Retina (tissue), 1 donor: ENCODE measurements at regions not wholly inside any gene's neighbourhood (a gene's known extent, or its start where the extent isn't known, plus 50 kb on each side); places are given as distances from the start of the nearest gene placed in this dataset.
A peak's percentile ranks its signal among the peaks of the same experiment; 100 is the strongest.

Experiments used
- DNase-seq: peaks from one replicate; pipeline ENCODE4 v3.0.0-alpha.2; 2016

DNA sequence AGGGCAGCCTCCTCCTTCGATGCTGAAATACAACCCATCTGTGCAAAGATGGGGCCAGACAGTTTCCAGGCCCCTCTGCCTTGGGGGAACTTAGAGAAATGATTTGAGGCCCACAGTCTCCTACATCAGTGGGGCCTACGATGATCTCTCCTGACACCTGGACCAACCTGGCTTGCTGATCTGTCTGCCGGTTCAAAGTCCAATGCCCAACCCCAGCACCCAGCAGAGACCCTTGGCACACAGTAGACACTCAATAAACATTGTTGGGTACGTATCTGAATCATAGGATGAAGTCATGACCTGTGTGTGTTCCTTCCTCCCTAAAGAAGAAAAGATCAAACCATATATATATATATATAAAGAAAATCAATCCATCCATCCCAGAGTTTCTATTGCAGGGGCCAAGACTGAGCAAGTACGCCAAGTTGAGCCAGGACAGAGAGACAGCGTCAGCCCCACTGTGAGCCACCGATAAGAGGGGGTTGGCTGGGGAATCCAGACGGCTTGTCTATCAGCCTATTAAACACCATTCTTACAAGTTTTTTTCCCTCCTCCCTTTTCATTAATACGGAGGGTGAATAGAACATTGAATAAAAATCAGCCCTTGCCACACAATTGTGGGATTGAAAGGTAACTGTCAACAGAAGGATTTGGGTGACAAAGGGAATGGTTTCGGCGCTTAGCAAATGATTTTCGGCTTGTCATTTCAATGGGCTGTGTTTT, 244.1 kb downstream of the MN1 start:
- DNase-seq: no peak

DNA sequence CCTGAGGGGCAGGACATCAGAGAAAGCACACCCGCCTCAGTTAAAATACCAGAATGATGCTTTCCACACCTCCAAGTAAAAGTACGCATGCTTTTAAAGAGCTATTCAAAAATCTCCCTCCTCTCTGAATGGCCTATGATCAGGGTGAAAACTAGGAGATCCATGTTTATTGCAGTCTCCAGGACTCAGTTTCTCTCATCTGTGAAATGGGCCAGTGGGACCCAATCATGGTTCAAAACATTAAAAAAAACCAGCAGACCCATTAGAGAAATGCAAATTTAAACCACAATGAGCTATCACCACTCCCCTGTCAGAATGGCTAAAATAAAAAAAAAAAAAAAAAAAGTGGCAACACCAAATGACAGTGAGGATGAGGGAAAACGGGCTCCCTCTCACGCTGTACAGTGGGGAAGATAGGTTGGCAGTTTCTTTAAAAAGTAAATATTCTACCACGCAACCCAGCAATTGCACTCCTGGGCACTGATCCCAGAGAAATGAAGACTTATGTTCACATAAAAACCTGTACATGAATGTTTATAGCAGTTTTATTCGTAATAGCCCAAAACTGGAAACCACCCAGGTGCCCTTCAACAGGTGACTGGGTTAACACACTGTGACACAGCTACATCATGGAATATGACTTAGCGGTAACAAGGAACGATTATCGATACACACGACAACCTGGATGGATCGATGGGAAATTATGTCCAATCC, 242.7 kb downstream of the MN1 start:
- DNase-seq: no peak

DNA sequence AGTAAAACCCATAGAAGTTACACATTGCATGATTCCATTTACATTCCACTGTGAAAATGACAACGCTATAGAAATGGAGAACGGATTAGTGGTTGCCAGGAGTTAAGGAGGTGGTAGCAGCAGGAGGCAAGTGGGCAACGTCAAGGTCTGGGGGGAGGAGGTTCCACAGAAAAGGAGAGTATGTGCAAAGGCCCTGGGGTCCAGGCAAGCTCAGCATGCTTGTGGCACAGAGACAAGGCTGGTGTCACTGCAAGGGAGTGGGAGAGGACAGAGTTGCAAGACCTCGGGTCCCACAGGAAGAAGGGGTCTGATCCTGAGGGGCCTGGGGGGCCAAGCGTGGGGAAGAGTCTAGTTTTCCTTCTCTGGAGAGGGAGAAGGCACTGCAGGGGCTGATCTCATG, 240.8 kb downstream of the MN1 start:
- no peak for DNase-seq

DNA sequence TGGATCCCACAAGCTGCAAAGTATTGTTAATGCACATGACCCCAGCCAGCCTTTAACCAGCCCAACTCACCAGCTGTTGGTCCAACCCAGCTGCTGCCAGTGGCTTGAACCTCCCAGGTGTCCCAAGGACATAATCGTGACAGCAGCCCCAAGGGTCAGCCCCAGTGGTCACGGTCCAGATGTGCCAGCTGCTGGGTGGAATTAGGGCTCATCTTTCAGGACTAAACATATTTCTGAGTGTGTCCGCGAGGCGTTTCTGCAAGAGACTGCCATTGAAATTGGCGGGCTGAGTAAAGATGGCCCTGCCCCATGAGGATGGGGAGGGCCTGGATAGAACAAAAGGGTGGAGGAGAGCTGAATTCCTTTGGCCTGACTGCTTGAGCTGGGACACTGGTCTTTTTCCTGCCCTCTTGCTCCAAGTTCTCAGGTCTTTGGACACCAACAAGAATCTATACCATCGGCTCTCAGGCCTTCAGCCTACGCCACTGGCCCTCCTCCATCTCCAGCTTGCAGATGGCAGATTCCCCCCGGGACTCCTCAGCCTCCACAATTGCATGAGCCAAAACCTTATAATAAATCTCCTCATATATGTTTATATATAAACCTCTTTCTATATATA, 240.2 kb downstream of the MN1 start:
- DNase-seq: peak; percentile 37

DNA sequence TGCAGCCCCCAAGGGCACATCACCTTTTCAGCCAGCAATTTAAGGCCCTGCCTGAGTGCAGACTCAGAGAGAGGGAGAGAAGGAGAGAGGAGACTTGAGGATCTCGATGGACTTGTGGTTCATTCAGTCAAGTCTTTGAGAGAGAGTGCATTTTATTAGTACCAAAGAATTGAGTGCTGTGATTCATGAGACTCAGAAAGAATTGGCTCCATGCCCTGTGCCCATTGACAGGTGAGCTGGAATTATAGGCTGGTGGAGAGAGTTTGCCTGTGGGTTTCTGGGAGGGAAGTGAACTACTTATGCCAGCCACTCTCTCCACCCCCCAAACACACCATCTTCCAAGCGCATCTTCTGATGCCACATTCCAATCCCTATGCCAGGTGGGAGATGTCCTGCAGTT, 236.8 kb downstream of the MN1 start:
- DNase-seq: no peak

DNA sequence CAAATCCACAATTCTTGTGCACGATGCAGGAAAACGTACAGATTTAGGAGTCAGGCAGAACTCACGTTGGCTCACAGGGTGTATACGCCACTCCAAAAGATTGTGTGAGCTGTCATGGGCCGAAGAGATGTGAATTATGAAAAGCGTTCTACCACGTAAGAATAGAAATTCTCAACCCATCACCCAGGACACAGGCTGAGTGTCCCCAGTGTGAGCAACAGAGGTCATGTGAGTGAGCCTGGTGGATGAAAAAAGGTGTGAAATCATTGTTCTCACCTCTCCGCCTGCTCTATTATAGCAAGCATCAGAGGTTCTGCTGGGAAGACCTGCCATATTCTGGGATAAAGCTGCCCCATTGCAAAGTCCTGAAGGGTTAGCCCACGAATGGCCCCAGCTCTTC, 235.0 kb downstream of the MN1 start:
- no peak for DNase-seq

DNA sequence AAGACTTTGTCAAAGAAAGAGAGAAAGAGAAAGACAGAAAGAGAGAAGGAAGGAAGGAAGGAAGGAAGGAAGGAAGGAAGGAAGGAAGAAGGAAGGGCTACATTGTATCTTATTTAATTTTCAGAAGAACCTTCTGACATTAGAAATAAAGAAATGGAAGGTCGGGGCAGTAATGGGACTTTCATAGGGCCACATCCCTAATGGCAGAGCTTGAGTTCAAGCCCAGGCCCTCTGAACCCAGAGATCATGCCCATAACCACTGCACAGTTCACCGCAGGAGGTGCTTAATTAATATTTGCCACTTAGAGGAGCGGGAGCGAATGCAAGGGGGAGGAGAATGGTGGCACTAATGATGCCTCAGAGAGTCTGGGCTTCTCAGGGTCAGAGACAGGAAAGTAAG, 233.3 kb downstream of the MN1 start:
- DNase-seq: no peak

DNA sequence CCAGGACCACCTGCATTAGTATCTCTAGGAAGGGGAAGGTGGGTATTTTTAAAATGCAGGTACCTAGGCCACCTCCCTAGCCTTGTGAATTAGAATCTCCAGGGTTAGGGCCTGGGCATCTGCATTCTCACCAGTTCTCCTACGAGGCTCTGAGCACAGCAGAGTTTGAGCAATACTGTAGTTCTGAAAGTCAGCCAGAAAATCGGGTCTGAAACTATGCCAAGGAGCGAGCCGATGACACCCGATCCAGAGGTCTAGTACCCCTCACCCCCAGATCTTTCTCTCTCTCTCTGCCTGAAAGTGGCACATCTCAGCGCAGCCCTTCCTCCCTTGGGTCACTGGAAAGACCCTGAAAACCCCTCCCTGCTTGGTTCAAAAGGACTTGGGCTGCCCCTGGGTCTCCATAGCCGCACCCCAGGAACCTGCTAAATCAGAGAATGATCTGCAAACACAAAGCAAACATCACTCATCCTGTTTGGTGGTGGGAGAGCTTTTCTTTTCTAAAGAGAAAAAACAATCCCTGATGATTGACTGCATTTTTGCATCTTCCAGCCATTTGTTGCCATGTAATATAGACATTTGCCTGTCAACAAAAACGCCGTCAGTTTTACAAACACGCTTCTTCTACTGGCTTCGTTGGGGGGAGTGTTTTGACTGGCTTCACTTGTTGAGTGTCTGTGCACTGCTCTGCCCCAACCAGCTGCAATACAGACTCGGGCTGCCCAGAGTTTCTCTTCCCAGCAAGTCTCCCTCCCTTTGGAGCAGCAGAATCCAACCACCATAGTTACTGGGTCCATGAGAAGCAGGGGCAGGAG, 229.9 kb downstream of the MN1 start:
- no peak for DNase-seq

DNA sequence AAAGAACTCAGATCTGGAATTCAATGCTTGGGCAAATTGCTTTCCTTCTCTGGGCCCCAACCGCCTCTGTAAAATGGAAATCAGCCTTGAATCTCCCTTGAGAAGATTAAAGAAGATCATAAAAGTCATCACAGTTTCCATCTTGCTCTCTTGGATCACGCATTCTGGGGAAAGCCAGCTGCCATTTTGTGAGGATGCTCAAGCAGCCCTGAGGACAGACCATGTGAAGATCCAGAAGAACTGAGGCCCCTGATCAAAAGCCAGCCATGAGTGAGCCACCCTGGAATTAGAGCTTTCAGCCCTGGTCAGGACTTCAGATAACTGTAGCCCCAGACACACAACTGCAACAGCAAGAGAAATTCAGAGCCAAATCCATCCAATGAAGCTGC, 229.3 kb downstream of the MN1 start:
- no peak for DNase-seq

DNA sequence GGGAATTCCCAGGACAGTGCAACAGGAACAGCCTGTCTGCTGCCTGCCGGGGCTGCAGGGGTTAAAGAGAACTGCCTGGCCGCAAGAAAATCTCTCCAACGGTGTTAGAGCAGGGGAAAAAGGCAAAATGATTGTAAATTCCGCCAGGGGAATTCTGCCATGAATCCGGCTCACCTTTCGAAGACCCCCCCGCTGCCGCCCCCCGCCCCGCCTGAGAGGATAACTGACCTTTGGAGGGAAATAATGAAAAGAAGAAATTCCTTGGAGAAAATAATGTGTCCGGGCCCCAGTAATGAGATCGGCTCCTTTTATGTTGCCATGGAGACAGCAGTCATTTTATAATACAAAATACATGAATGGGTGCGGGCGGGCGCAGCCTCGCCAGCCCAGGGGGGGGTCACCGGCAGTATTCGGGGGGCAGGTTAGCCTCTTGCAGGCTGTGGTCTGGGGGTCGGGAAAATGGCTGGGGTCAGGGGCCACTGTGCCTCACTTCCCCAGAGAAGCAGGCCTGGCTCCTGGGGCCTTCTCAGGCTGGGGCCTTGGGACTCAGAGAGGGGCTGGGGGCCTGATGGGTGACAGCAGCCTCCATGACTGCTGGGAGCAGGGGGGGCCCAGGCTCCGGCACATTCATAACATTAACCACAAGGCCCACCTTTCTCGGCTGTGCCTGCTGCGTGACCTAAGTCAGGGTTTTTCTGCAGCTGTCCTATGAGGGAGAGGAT, 228.1 kb downstream of the MN1 start:
- peak; percentile 68 for DNase-seq

DNA sequence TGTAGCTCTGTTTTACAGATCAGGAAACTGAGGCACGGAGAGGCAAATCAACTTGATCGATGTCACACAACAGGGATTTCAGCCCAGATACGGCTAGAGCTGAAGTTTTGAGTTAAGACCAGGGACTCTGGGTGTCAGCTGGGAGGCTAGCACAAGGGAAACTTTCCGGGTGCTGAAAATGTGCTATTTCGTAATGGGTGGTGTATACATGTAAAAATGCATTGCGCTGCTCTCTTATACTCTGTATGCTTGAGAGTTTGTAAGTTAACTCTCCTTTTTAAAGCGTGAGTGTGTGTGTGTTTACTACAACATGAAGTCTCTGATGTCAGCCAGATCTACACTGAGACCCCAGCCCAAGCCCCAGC, 227.6 kb downstream of the MN1 start:
- no peak for DNase-seq

DNA sequence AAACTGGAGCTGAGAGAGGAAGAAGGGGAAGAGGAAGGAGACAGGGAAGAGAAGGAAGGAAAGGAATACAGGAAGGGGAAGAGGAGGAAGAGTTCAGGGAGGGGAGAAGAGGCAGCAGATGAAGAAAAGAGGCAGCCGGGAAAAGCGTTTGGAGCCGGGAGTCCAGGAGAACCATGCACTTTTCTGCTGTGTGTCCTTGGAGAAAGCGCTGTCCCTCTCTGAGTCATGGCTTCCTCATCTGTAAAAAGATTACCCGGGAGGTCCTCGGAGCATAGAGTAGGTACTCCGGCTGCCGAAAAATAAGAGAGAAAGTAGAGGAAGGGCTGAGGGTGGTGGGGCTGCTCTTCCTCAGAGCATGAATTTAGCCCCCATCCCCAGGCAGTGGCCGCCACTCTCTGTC, 226.9 kb downstream of the MN1 start:
- DNase-seq: no peak

DNA sequence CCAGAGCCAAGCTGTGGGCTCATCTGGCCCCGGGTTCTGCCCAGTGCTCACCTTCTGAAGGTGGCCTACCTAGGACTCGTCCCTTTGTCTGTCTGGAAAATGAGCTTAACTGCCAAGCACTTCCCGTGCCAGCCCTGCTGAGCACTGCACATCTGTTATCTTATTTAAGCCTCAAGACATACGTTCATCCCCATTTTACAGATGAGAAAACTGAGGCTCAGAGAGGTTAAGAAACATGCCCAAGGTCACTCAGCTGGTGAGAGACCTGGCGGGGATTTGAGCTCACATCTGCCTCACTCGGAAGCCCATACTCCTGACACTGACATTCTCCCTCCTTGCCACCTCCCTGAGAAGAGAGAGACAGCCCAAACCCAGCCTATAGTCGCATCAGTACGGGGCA, 226.2 kb downstream of the MN1 start:
- DNase-seq: no peak

DNA sequence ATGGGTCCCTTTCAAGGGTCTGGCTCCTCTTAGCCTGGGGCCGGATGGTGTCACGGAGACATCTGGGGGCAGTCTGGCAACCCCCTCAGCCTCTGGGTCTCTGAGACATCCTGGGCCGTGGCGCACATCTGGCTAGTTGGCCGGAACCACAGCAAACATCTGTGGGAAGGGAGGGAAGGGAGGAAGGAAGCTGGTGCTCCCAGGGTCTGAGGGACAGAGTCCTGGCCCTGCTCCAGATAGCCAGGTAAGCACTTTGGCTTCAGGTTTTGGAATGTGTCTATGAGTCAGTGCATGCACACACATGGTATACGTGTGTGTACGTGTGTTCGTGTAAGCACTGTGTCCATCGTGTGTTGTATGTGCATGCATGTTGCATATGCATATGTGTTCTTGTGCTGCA, 225.1 kb downstream of the MN1 start:
- no peak for DNase-seq

DNA sequence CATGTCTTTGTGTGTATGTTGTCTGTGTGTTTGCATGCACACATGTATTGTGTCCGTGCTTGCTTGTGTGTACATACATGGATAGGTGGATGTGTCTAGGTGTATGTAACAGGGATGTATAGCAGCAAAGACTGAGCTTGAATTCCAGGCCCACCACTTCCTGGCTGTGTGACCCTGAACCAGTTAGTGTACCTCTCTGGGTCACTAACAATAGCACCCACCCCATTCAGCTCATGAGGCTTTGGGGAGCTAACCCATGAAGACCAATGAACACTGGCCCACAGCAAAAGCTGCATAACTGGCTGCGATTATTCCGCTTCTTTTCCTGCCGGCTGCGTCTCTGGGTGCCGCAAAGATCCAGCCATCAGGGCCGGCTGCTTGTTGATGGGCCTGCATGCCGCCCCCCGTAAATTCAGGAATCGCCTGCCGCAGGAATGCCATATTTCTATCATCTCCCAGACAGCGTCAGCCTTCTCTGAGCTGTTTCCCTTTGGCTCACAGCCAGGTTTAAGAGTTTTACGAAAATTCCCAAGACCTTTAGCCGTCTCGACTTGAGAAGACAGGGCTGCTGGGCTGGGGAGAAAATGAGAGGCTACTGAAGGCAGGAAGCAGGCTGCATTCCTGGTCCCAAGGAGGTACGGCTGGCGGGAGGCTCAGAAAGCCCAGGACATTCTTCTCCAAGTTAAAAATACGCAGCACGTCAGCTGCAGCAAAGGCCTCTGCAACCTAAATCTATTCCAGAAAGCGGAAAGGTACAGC, 224.6 kb downstream of the MN1 start:
- no peak for DNase-seq

DNA sequence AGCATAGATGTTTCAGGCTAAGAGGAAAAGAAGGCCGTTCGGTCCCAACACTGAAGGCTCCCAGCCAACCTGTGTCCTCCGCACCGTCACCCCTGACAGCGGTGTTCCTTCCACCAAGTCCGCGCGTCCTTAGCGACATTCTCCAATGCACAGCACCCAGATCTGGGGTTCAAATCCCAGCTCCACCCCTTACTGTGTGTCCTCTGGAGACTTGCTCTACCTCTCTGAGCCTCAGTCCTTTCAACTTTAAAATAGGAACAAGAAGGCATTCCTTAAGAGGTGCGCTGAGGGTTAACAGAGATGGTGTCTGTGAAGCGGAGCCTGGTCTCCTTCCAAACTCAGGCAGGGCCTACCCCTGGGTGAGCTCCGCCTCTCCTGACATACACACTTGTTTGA, 224.0 kb downstream of the MN1 start:
- no peak for DNase-seq

DNA sequence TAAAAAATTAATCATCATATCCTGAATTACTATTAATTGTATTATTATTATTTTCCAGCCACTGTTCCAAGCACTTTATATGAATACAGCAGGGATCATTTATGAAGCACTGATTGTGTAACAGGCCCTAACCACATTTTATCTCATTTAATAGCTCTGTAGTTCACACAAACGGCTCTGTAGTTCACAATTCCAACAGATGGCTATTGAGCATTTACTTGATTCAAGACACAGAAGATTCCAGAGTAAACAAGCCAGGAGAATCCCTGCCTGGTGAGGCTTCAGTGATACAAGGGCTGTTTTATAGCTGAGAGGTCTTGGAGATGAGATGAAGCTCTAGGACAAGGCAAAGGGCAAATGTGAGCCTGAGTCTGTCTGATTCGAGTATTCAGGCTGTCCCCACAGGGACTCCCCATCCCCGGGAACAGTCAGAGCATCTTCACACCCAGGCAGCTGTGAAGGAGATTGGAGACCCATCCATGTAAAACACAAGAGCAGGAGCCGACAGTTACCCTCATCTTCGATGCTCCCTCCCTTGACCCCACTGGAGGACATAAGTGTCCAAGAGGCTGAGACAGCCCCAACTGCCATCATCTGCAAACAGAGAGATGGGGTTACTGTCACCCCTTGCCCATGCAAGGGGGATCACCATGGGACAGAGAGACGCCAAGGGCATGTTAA, 222.5 kb downstream of the MN1 start:
- DNase-seq: no peak

DNA sequence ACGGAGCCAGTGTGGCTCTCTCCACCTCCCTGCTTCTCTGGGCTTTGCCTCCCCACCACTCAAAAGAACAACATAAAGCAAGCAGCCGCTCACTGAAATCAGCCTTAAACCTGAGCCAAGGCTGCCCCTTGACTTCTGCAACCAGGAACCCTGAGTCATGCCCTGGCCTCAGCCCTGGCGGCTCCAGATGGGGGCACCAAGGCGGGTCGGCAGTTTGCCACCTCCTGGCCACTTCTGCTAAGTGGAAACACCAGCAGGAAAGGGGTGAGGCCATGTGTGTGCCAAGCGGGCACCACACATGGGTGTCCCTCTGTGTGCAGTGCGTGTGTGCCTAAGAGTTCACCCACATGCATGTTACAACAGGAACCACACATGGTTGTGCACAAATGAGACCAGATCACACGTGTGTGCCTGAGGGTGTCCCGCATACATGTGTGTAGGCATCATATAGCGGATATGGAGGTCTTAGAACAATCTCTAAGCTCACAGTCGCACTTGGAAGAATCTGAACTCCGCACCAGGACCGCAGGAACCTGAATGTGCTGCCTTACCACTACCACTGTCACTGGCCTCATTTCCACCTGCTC, 221.2 kb downstream of the MN1 start:
- no peak for DNase-seq

DNA sequence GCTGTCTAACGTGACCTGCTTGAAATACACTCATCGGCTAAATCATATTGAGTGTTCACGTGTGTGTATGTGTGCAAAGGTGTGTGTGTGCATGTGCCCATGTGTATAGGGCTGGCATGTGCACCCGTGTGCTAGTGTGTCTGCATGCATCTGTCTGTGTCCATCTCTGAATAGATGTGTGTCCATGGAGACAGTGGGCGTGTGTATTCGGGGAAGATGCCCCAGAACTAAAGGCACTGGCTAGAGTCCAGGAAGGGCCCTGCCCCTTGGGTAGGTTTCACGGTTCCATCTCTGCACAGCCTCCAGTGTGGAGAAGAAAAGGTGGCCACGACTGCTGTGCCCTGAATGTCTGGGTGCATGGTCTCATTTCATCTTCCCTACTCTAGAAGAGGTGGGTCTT, 220.3 kb downstream of the MN1 start:
- no peak for DNase-seq

DNA sequence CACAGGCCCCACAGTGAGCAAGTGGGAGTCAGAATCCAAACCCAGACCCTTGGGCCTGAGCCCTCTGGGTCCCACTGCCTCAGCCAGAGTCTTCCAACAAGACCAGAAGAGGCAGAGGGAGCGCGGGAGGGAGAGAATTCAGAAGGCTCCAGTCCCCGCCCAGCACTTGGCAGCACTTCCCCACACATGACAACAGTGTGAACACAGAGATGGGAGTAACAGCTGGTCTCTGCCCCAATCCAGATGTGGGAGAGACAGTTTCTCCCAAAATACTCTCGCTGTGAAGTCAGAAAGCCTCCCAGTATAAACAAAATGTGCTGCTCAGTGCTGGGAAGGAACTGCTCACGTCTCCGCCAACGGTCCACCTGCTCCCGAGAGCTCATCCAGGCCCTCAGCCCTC, 219.9 kb downstream of the MN1 start:
- DNase-seq: no peak

DNA sequence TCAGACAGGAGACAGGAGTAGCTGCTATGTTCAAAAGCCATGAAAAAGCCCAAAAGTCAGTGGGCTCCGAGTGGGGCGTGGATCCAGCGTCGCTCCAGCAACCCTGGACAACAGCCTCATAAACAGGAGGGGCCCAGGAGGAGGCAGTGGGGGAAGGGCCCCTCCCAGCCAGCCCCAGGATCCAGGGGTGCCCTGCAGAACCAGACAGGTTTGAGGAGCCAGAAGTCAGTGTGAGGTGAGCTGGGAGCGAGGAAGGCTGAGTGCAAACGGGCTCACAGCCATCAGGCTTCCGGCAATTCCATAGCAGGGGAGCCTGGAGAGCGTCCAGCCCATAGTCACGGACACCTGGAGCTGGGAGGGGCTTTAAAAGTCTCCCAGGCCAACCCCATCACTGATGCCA, 217.7 kb downstream of the MN1 start:
- DNase-seq: no peak
